ENCODE measurements at regions not wholly inside any gene's neighbourhood (a gene's known extent, or its start where the extent isn't known, plus 50 kb on each side); places are given as distances from the start of the nearest gene placed in this dataset.

DNA sequence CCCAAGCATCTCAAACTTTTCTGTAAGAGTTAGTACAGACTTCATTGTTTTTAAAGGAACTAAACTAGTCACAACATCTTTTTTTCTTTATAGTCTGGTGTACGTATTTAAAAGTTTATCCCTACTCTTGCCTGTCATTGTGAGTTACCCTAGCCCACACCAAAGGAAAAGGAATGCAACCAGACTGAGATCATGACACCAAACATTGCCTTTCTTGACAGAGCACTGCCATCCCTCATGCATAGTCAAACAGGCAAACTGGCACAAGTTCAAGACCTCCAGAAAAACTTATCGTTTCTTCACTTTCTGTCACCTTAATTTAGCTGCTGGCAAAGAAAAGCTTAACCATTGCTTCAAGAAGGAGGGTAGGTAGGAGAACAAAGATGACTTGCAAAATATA, 448.4 kb upstream of the MANEA start:
- DNase-seq (ENCODE audit: low read depth in 1 of 2, low spot score in 1 of 2): no peak
- Histone ChIP-seq H3K27me3 (ENCODE audit: insufficient read depth, poor library complexity, severe bottlenecking) (no peaks in the 10 kb centered on the region), H3K4me3 (replicated peaks; ENCODE audit: insufficient read depth, low read length) (no peak overlapping the region), H3K27ac (replicated peaks) (no peak overlapping the region)
- TF ChIP-seq POLR2AphosphoS5 (IDR thresholded peaks at IDR 0.05; ENCODE audit: low read depth) (no peak), SPI1 (IDR thresholded peaks at IDR 0.05; ENCODE audit: borderline replicate concordance, low read depth) (no peak), GABPA (IDR thresholded peaks at IDR 0.05; ENCODE audit: low read depth) (no peak)
- TF ChIP-seq, protein P1, sequence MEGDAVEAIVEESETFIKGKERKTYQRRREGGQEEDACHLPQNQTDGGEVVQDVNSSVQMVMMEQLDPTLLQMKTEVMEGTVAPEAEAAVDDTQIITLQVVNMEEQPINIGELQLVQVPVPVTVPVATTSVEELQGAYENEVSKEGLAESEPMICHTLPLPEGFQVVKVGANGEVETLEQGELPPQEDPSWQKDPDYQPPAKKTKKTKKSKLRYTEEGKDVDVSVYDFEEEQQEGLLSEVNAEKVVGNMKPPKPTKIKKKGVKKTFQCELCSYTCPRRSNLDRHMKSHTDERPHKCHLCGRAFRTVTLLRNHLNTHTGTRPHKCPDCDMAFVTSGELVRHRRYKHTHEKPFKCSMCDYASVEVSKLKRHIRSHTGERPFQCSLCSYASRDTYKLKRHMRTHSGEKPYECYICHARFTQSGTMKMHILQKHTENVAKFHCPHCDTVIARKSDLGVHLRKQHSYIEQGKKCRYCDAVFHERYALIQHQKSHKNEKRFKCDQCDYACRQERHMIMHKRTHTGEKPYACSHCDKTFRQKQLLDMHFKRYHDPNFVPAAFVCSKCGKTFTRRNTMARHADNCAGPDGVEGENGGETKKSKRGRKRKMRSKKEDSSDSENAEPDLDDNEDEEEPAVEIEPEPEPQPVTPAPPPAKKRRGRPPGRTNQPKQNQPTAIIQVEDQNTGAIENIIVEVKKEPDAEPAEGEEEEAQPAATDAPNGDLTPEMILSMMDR (IDR thresholded peaks at IDR 0.05; ENCODE audit: insufficient read depth, low read length): no peak
- TF ChIP-seq, protein P2, sequence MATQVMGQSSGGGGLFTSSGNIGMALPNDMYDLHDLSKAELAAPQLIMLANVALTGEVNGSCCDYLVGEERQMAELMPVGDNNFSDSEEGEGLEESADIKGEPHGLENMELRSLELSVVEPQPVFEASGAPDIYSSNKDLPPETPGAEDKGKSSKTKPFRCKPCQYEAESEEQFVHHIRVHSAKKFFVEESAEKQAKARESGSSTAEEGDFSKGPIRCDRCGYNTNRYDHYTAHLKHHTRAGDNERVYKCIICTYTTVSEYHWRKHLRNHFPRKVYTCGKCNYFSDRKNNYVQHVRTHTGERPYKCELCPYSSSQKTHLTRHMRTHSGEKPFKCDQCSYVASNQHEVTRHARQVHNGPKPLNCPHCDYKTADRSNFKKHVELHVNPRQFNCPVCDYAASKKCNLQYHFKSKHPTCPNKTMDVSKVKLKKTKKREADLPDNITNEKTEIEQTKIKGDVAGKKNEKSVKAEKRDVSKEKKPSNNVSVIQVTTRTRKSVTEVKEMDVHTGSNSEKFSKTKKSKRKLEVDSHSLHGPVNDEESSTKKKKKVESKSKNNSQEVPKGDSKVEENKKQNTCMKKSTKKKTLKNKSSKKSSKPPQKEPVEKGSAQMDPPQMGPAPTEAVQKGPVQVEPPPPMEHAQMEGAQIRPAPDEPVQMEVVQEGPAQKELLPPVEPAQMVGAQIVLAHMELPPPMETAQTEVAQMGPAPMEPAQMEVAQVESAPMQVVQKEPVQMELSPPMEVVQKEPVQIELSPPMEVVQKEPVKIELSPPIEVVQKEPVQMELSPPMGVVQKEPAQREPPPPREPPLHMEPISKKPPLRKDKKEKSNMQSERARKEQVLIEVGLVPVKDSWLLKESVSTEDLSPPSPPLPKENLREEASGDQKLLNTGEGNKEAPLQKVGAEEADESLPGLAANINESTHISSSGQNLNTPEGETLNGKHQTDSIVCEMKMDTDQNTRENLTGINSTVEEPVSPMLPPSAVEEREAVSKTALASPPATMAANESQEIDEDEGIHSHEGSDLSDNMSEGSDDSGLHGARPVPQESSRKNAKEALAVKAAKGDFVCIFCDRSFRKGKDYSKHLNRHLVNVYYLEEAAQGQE (IDR thresholded peaks at IDR 0.05; ENCODE audit: insufficient replicate concordance, low read depth): no peak

DNA sequence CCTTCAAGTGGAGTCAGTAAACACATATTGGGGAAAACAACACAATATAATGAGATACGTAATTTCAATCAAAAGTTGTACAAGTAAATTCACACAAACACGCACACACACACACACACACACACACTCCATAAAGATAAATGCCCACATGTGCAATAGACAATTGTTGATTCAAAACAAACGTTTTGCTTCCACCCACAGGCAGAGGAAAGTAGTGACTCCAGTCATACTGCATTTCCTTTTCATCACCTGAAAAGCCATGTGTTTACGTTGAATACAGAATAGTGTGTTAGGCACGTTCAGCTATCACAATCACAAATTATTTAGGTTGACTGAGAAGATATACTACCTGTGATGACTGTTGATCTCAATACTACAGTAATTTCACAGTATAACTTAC, 443.8 kb upstream of the MANEA start:
- Histone ChIP-seq H3K27me3 (ENCODE audit: insufficient read depth, poor library complexity, severe bottlenecking) (no peaks in the 10 kb centered on the region), H3K4me3 (replicated peaks; ENCODE audit: insufficient read depth, low read length) (no peak overlapping the region), H3K27ac (replicated peaks) (no peak overlapping the region)
- no peak for DNase-seq (ENCODE audit: low read depth in 1 of 2, low spot score in 1 of 2)
- TF ChIP-seq, protein P1 (IDR thresholded peaks at IDR 0.05; ENCODE audit: insufficient read depth, low read length): no peak
- no peak for TF ChIP-seq POLR2AphosphoS5 (IDR thresholded peaks at IDR 0.05; ENCODE audit: low read depth)
- no peak for TF ChIP-seq GABPA (IDR thresholded peaks at IDR 0.05; ENCODE audit: low read depth)
- TF ChIP-seq, protein P2 (IDR thresholded peaks at IDR 0.05; ENCODE audit: insufficient replicate concordance, low read depth): no peak
- no peak for TF ChIP-seq SPI1 (IDR thresholded peaks at IDR 0.05; ENCODE audit: borderline replicate concordance, low read depth)

DNA sequence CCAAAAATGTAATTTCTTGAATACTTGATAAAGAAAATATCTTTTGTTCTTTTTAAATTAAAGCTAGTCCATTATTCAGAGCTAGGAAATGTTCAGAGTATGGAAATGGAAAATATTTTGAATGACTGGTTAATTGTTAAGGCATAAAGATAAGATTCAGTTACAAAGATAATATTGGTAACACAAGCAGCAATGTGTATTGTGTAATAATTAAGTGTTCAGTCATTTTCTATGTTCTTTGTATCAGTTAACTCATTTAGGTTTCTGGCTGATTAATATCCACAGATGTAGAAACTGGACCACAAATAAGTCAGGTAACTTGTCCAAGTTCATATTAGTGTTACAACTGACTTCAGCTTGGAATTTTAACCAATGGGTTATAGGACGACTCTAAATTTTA, 442.2 kb upstream of the MANEA start:
- DNase-seq (ENCODE audit: low read depth in 1 of 2, low spot score in 1 of 2): no peak
- Histone ChIP-seq H3K27me3 (ENCODE audit: insufficient read depth, poor library complexity, severe bottlenecking) (no peaks in the 10 kb centered on the region), H3K27ac (replicated peaks) (no peak overlapping the region), H3K4me3 (replicated peaks; ENCODE audit: insufficient read depth, low read length) (no peak overlapping the region)
- TF ChIP-seq, protein P1 (IDR thresholded peaks at IDR 0.05; ENCODE audit: insufficient read depth, low read length): no peak
- TF ChIP-seq, protein P2 (IDR thresholded peaks at IDR 0.05; ENCODE audit: insufficient replicate concordance, low read depth): no peak
- TF ChIP-seq GABPA (IDR thresholded peaks at IDR 0.05; ENCODE audit: low read depth) (no peak), POLR2AphosphoS5 (IDR thresholded peaks at IDR 0.05; ENCODE audit: low read depth) (no peak), SPI1 (IDR thresholded peaks at IDR 0.05; ENCODE audit: borderline replicate concordance, low read depth) (no peak)
